Kidney capillary endothelial cell (primary cell): ENCODE measurements at regions not wholly inside any gene's neighbourhood (a gene's known extent, or its start where the extent isn't known, plus 50 kb on each side); places are given as distances from the start of the nearest gene placed in this dataset.
"Not testable (repeated sequence)": the region's sequence is repeated elsewhere in the genome, so short reads cannot be mapped to it uniquely, and the experiment has no call there.

Source experiments
- DNase-seq: peaks from one replicate; pipeline ENCODE4 v3.0.0-alpha.2; 2018; ENCODE audit warnings: low spot score

- DNase-seq, result no peak
Measured at GRCh38 chr12:87253157-87253556, 776.0 kb downstream of the C12orf50 start.

- no peak for DNase-seq
Measured at GRCh38 chr12:87246726-87247125, 782.5 kb downstream of the C12orf50 start.

GRCh38 chr12:87238466-87238865 lies 790.7 kb downstream of the C12orf50 start:
- no peak for DNase-seq

DNA sequence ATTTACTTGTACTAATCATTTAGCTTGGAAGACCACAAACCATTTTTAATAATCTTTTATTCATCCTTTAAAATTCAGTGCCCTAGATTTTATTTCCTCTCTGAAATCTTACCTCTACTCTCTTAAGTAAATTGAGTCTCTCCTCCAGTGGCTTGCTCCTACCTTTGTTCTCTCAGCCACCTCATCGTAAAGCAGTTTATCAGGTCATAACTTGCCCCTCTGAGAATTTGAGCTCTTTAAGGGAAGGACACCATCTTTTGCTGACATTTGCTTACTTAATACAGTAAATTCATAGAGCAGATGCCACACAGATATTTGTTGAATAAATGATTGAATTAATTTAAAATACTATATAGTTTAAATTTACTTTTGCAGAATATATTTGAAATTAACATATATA lies 794.3 kb downstream of the C12orf50 start:
- no peak for DNase-seq

GRCh38 chr12:87233671-87234070 lies 795.5 kb downstream of the C12orf50 start:
- no peak for DNase-seq

DNA sequence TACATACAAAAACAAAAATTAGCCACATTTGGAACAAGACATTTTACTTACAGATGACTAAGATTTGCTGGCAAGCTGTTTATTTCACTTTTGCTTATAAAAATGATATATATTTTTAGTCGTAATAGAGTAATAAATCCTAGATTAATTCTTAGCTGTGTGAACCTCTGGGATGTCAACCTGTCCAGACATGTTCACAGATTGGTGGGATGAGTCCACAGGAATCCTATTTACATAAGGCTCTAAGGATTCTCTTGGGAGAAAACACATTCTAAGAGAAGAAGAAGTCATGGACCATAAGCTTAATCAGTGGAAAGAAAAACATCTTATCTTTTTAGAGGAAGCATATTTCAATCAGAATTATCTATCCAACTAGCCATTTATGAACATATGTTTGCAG lies 797.4 kb downstream of the C12orf50 start:
- DNase-seq, result no peak

DNA sequence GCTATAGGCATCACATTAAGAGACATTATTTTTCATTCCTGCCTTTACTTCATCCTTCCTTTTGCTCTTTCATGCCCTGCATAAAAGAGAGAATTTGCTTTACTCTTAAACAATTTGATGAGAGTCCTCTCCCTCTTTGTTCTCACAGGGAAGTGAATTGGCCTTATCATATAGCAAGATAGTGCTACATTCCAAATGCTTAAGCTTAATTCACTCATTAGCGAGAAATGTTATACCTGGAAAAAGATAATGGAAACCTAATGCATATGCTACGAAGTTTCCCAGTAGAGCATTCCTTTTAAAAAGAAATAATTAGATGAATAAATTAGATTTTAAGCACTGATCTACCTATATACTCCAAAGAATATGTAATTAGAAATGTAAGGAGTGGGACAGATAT lies 798.8 kb downstream of the C12orf50 start:
- no peak for DNase-seq

DNA sequence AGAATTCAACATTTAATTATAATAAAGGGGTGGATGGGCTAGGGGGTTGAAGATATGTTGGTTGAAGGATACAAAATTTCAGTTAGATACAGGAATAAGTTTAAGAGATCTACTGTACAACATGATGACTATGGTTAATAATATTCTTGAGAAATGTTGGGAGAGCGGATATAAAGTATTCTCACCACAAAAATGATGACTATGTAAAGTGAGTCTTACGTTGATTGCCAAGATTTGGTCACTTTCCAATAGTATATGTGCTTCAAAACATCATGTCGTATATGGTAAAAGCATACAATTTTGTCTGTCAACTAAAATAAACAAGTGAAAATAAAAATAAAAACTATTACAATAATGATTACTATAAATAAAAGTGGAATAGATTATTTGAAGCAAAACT lies 802.0 kb downstream of the C12orf50 start:
- no peak for DNase-seq

- no peak for DNase-seq
Measured at GRCh38 chr12:87217491-87217890, 811.7 kb downstream of the C12orf50 start.

DNA sequence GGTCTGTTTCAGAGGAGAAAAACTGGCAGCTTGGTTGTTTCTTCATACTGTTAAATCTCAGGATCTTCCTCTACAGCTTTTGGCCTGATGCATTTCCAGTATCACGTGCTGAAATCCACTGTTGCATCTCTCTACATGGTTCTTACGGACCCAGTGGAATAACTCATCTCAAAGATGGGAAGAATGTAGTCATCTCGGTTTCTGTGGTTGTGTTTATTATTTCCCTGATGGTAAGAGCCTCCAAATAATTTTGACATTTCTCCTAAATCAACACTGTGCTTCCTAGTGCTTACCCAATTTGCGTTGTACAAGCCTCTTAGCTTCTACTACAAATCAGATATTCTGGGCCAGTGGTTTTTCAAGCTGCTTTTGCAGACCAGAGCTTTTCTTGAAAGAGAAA lies 812.8 kb downstream of the C12orf50 start:
- no peak for DNase-seq

GRCh38 chr12:87202189-87202588 lies 827.0 kb downstream of the C12orf50 start:
- no peak for DNase-seq

DNA sequence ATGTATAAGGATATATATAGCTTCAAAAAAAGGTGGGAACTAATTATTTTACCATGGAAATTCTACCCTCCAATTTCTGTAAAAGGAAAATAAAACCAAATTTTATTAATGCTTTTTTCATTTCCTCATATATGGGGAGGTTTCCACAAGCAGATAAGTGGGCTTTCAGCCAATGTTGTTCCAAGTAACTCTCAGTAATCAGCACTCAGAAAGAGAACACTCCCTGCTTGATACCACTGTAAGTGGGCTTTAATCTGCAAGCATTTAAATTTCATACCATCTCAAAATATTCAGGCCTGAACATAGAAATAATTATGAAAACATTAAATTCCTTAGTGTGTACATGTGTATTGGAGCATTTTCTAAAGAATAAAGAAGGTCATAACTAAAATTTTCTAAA lies 827.6 kb downstream of the C12orf50 start:
- DNase-seq, result no peak

DNA sequence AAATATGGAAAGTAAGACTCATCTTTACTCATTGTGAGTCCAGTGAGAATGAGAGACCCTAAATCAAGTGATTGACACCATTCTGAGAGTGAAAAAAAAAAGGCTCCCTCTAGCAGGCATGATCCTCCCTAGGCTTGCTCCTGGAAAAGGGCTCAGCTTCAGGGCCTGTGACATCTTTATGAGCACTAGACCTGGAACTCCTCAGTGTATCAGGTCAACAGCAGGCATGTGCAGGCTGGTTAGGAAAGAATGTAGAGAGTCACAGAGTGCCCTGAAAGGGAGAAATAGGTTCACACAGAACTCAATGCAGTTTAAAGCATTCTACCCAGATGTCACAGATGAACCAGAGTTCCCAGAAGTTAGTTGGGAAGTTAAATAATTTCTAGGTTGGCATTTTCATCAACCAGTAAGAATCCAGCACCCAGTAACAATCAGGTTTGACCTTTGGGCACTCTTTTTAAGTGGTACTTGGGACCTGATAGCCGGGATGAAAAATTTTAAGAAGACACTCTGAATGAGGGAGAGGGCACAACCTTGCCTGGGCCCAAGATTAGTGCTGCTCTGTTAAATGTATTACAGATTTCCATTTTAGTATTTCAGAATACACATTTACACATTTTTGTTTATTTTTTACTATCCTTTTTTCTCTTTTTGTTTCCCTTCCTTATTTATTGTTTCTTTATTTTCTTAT lies 828.8 kb downstream of the C12orf50 start:
- no peak for DNase-seq

GRCh38 chr12:87198181-87198580 lies 831.0 kb downstream of the C12orf50 start:
- no peak for DNase-seq

DNA sequence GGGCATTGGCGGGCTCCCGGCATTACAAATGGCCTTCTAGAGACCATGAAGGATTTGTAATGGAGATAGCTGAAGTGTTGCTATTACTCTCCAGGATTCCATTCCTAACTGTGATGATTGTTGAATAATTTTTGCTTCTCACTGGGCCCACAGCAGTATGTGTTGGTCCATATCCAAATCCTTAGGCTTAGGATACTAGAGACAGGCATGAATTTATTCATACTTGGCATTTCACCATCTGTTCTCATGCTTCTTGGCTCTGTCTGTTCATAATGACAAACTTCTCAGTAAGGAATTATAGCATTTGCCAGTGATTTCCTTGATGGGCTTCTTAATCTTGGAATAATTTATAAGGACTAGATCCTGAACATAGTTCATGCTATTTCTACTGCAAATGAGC lies 832.9 kb downstream of the C12orf50 start:
- DNase-seq, result no peak

DNA sequence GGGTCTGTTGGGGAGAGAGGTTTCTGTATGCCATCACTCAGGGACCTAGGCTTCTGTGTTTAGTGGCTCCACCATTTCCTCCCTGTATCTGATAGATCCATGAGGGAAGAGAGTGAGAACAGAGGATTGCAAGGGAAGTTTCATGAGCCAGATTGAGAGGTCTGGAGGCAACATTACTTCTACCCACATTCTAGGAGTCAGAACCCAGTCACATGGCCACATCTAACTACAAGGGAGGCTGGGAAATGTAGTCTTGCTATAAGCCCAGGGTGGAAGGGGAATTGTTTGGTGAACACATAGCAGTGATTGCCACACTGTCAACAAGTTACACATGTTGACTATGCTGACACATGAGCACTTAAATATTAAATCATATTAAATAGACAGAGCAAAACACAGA lies 834.8 kb downstream of the C12orf50 start:
- not testable (repeated sequence) for DNase-seq

DNA sequence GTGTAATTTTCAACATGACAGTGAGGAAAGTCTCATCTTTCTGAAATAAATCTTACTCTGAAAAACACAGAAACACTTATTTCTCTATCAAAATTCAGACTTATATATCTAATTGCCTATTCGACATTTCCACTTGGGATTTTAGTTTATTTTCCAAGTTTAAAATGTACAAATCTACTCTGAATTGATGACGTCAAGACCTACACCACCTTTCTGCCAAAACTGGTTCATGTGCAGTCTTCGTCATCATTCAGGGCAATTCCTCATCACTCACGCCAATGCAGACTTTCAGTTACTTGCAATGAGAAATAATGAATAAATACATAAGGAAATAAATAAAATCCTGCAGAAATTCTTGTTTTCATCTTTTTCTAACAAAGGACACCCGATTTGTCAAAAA lies 843.8 kb downstream of the C12orf50 start:
- DNase-seq, result no peak

GRCh38 chr12:87182696-87183233 lies 846.4 kb downstream of the C12orf50 start:
- no peak for DNase-seq

GRCh38 chr12:87171356-87171755 lies 857.8 kb downstream of the C12orf50 start:
- DNase-seq, result no peak

- DNase-seq, result no peak
Measured at GRCh38 chr12:87169010-87169409, 860.2 kb downstream of the C12orf50 start.

DNA sequence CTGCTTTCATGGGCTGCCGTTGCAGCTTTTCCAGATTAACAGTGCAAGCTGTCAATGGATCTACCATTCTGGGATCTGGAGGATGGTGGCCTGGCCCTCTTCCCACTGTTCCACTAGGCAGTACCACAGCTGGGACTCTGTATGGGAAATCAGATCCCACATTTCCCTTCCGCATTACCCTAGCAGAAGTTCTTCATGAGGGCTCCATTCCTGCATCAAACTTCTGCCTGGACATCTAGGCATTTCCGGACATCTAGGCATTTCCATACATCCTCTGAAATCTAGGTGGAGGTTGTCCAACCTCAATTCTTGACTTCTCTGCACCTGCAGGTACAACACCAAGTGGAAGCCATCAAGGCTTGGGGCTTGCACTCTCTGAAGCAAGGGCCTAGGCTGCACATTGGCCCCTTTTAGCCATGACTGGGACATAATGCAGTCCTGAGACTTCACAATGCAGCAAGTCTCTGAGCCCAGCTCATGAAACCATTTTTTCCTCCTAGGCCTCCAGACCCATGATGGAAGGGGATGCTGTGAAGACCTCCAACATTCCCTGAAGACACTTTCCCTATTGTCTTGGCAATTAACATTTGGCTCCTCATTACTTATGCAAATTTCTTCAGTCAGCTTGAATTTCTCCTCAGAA lies 863.3 kb downstream of the C12orf50 start:
- no peak for DNase-seq

- no peak for DNase-seq
Measured at GRCh38 chr12:87163122-87163521, 866.1 kb downstream of the C12orf50 start.

- DNase-seq, result no peak
Measured at GRCh38 chr12:87160848-87161601, 868.2 kb downstream of the C12orf50 start.
